ENCODE measurements at regions not wholly inside any gene's neighbourhood (a gene's known extent, or its start where the extent isn't known, plus 50 kb on each side); places are given as distances from the start of the nearest gene placed in this dataset.

- Mint-ChIP-seq H3K9me3 (peaks cover 8% of the 10 kb centered on the region), H3K27me3 (ENCODE audit: low read depth) (no peaks in the 10 kb centered on the region), H3K36me3 (ENCODE audit: low read depth) (no peaks in the 10 kb centered on the region), H3K4me1 (no peaks in the 10 kb centered on the region), H3K27ac (no peak overlapping the region), H3K4me3 (no peak overlapping the region)
- TF ChIP-seq CTCF (IDR thresholded peaks at IDR 0.05; ENCODE audit: unreplicated experiment in 3 of 3), result no peak
These were observed 898.7 kb downstream of the NSUN3 start for GRCh38 chr3:94961423-94962100.

- no peak overlapping the region for H3K4me3 Mint-ChIP-seq
- no peaks in the 10 kb centered on the region for H3K36me3 Mint-ChIP-seq (ENCODE audit: low read depth)
- H3K9me3 Mint-ChIP-seq, result peaks cover 8% of the 10 kb centered on the region
- no peak for TF ChIP-seq CTCF (IDR thresholded peaks at IDR 0.05; ENCODE audit: unreplicated experiment in 3 of 3)
- H3K27ac Mint-ChIP-seq, result no peak overlapping the region
- no peaks in the 10 kb centered on the region for H3K4me1 Mint-ChIP-seq
- H3K27me3 Mint-ChIP-seq (ENCODE audit: low read depth), result no peaks in the 10 kb centered on the region
These were observed 903.1 kb downstream of the NSUN3 start for GRCh38 chr3:94965867-94966475.

GRCh38 chr3:94967196-94967595 lies 904.3 kb downstream of the NSUN3 start:
- Mint-ChIP-seq H3K27me3 (ENCODE audit: low read depth) (no peaks in the 10 kb centered on the region), H3K27ac (no peak overlapping the region), H3K4me1 (no peaks in the 10 kb centered on the region), H3K4me3 (no peak overlapping the region), H3K36me3 (ENCODE audit: low read depth) (no peaks in the 10 kb centered on the region), H3K9me3 (peaks cover 8% of the 10 kb centered on the region)
- TF ChIP-seq CTCF (IDR thresholded peaks at IDR 0.05; ENCODE audit: unreplicated experiment in 3 of 3), result no peak

- H3K27ac Mint-ChIP-seq, result no peak overlapping the region
- H3K27me3 Mint-ChIP-seq (ENCODE audit: low read depth), result no peaks in the 10 kb centered on the region
- no peaks in the 10 kb centered on the region for H3K4me1 Mint-ChIP-seq
- no peak overlapping the region for H3K4me3 Mint-ChIP-seq
- no peaks in the 10 kb centered on the region for H3K36me3 Mint-ChIP-seq (ENCODE audit: low read depth)
- TF ChIP-seq CTCF (IDR thresholded peaks at IDR 0.05; ENCODE audit: unreplicated experiment in 3 of 3), result no peak
- H3K9me3 Mint-ChIP-seq, result peaks cover 8% of the 10 kb centered on the region
These were observed 905.7 kb downstream of the NSUN3 start for GRCh38 chr3:94968519-94968918.

- no peaks in the 10 kb centered on the region for H3K4me1 Mint-ChIP-seq
These were observed 909.2 kb downstream of the NSUN3 start for GRCh38 chr3:94972066-94972465.

More at GRCh38 chr3:94972066-94972465, 909.2 kb downstream of the NSUN3 start:
- no peak for TF ChIP-seq CTCF (IDR thresholded peaks at IDR 0.05; ENCODE audit: unreplicated experiment in 3 of 3)
- Mint-ChIP-seq H3K27me3 (ENCODE audit: low read depth) (no peaks in the 10 kb centered on the region), H3K4me3 (no peak overlapping the region), H3K9me3 (peaks cover 14% of the 10 kb centered on the region), H3K27ac (no peak overlapping the region), H3K36me3 (ENCODE audit: low read depth) (no peaks in the 10 kb centered on the region)
